ENCODE measurements at regions not wholly inside any gene's neighbourhood (a gene's known extent, or its start where the extent isn't known, plus 50 kb on each side); places are given as distances from the start of the nearest gene placed in this dataset.
A peak's percentile ranks its signal among the peaks of the same experiment; 100 is the strongest.
"Not testable (repeated sequence)": the region's sequence is repeated elsewhere in the genome, so short reads cannot be mapped to it uniquely, and the experiment has no call there.

DNA sequence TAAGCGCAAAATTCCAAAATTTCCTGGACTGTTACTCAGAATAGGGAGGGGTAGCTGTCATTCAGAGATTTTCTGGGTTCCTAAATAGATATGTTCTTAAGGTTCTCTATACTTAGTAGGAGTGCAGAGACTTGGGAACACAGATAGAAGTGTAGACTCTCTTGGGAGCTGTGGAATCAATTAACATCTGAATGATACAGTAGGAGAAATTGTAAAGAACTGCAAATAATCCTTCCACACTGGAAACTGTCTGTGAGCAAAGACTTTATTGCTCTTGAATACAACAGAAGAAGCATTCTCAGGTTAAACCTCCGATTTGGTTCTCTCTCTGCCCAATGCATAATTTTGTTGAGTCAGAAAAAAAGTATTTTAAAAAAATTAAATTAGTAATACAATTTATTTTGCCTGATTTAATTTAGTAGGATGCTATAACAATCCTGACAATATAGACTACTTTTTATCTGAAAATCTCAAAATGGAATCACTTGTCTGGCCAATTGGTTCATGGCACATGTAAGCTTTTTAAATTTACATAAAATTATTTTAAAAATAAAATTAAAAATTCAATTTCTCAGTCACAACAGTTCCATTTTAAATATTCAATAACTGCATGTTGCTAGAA lies 1754.3 kb downstream of the PLA2G4A start:
- no peak for DNase-seq (ENCODE audit: low spot score)

DNA sequence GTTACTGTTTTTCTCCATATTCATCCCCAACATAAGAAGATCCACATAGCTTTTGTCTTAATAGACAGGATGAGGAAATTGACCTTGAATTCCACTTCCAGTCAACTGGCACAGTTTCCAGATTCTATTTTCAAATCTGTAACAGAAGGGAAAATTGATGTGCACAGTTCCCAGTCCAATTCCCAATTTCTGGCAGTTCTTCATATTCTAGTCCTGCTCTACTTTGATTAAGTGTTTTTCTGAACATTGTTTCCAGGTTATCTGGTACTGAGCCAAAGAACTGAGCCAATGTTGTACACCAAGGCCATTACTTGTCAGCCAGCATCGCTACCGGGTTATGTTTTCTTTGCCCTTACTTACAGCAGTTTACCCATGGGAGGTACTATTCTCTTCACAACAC lies 1755.4 kb downstream of the PLA2G4A start:
- DNase-seq (ENCODE audit: low spot score): no peak

GRCh38 chr1:188590641-188591040 lies 1761.9 kb downstream of the PLA2G4A start:
- no peak for DNase-seq (ENCODE audit: low spot score)

DNA sequence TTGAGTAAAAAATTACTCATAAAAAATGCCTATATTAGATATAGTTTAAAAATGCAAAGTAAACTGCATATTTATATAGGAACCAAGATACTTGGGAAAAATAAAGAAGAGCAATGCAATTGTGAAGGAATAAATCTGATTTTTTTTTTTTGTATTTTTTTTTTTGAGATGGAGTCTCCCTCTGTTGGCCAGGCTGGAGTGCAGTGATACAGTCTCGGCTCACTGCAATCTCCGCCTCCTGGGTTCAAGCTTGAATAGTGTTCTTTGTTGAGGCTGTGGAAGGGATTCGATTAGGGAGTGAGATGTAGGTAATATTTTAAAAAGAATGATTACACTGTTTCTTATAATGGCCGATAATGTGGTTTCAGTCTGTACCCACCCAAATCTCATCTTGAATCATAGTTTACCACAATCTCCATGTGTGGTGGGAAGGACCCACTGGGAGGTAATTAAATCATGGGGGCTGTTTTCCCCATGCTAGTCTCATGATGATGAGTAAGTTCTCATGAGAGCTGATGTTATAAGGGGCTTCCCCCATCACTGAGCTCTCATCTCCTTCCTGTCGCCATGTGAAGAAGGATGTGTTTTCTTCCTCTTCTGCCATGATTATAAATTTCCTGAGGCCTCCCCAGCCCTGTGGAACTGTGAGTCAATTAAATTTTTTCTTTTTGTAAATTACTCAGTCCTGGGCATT lies 1765.9 kb downstream of the PLA2G4A start:
- DNase-seq (ENCODE audit: low spot score): no peak

DNA sequence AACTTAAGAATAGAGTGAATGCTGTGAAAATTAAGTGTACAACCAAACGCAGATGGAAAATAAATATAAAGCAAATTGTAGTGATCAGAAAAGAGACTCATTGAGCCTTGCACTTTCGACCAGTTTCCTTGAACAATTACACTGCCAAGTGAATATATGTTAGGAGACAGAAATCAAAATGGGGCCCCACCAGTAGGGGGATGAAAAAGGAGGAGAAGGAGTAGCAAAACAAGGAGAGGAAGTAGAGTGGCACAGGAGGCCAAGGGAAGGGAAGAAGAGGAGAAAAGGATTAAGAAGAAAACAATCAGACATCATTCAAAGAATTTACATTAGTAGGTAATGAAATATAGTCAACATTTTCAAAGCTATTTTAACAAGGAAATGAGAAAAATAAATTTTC lies 1770.6 kb downstream of the PLA2G4A start:
- DNase-seq (ENCODE audit: low spot score): no peak

- DNase-seq (ENCODE audit: low spot score): no peak
These were observed 1782.7 kb downstream of the PLA2G4A start for GRCh38 chr1:188611432-188611831.

DNA sequence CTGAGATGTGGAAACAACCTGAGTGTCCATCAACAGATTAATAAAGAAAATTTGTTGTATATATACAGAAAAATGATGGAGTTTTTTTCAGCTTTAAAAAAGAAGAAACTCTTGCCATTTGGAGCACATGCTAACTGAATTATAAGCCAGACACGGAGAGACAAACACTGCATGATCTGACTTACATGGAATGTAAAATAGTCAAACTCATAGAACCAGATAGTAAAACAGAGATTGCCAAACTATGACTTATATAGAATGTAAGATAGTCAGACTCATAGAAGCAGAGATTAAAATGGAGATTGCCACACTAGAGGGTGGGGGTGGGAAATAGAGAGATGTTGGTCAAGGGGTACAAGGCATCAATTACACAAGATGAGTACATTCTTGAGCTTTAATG lies 1786.6 kb downstream of the PLA2G4A start:
- no peak for DNase-seq (ENCODE audit: low spot score)

GRCh38 chr1:188620236-188620635 lies 1791.5 kb downstream of the PLA2G4A start:
- no peak for DNase-seq (ENCODE audit: low spot score)

DNA sequence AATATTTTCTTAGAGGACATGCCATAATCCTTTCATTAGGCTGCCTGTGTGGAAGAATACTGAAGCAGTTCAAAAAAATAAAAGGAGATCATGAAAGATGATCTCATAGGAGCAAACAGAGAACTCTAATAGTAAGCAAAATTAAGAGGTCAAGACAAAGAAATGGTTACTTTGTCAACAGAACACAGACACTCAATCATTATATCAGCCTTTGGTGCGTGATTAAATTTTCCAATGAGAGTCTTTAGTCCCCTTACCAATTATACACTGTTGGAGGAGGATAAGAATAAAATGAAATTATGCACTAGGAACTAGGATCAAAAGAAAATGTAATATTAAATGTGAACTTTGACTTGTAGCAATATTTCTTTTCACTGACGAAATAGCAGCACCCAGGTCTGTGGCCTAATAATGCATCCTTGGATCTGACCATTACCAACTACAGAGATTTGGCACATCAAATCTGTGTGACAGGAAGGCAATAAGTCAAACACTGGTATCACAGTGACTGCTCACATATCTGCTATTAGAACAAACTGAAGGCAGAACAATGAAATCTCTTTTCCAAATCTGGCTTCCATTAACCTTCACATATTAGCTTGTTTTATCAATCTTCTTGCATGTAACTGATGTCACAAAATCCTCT lies 1812.9 kb downstream of the PLA2G4A start:
- peak; percentile 6 for DNase-seq (ENCODE audit: low spot score)

GRCh38 chr1:188642704-188643103 lies 1814.0 kb downstream of the PLA2G4A start:
- DNase-seq (ENCODE audit: low spot score): no peak

DNA sequence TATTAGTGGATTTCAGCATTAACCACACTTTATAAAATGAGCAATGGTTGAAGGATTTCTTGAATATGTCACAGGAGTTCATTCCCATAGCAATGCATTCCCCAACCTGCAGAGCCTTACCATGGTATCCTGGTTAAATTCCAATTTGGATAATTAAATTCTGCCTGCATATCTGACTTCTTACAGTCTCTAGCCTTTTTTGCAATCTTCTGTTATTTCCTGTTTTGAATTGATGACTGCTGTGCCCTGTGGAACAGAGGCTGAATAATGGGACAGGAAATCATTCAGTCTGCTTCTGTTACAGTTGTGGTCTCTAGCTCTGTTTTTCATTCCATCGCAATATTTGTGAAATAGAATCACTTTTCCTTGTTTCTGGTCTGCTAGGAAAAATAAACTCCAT lies 1823.9 kb downstream of the PLA2G4A start:
- DNase-seq (ENCODE audit: low spot score): no peak

DNA sequence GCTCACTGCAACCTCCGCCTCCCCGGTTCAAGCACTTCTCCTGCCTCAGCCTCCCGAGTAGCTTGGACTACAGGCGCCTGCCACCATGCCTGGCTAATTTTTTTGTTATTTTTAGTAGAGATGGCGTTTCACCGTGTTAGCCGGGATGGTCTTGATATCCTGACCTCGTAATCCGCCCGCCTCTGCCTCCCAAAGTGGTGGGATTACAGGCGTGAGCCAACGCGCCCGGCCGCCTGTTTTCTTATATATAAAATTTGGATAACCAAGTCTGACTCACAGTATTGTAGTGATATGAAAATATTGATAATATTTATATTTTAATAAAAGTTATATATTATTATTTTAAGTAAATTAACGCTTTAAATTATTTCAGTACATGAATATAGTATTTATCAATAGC lies 1821.7 kb downstream of the BRINP3 start:
- DNase-seq (ENCODE audit: low spot score): not testable (repeated sequence)

GRCh38 chr1:188660572-188660971 lies 1817.1 kb downstream of the BRINP3 start:
- no peak for DNase-seq (ENCODE audit: low spot score)

DNA sequence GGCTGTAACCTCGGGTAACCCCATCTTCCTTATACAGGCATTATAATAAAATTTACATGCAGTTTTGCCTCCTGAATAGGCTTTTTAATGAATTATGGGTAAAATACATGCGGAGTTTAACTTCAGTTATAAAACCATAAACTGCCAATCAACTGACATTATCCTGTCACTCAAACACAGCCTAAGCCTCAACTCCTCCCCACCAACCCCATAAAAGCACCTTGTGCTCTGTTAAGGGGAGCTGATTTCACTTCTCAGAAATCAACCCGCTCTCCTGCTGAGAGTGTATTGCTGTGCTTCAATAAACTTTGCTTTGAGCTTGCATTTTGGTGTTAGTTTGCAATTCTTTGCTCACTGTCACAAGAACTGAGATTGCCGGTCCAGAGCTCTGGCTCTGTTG lies 1812.2 kb downstream of the BRINP3 start:
- no peak for DNase-seq (ENCODE audit: low spot score)

DNA sequence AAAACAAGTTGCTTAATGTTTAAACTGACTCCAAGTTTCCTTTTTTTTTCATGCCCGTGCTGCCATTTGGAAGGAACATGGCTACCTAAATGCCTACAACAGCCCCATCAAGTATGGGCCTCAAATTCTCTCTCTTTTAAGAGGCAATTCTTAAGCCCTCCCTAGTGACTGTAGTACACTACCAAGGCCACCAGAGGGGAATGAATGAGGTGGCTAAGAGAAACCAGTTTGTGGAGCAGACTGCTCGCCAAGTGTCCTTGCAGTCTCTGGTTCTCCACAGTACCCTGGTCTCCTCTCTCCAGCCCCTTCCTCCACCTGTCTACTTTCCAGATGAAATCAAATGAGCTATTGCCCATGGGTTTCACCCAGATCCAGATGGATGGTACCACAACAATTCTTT lies 1809.6 kb downstream of the BRINP3 start:
- no peak for DNase-seq (ENCODE audit: low spot score)

GRCh38 chr1:188669728-188670382 lies 1807.8 kb downstream of the BRINP3 start:
- DNase-seq (ENCODE audit: low spot score): no peak

GRCh38 chr1:188670837-188671236 lies 1806.8 kb downstream of the BRINP3 start:
- DNase-seq (ENCODE audit: low spot score): no peak

- no peak for DNase-seq (ENCODE audit: low spot score)
These were observed 1805.5 kb downstream of the BRINP3 start for GRCh38 chr1:188672153-188672552.

DNA sequence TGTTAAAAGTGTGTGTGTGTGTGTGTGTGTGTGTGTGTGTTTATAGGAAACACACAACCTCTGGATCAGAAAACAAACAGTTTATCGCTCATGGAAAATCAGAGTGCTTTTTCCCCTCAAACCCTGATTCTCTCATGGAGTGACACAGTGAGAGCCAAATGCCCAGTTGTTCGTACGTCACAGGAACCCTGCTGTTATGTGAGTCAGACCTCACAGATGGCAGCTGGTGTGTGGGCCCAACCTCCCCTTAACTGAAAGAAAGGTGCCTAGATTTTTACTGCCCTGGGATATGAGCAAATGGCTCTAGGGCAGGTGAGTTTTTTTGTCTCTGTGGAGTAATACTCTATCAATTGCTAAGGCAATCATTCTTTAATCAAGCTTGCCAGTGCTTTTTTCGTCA lies 1788.1 kb downstream of the BRINP3 start:
- DNase-seq (ENCODE audit: low spot score): no peak

DNA sequence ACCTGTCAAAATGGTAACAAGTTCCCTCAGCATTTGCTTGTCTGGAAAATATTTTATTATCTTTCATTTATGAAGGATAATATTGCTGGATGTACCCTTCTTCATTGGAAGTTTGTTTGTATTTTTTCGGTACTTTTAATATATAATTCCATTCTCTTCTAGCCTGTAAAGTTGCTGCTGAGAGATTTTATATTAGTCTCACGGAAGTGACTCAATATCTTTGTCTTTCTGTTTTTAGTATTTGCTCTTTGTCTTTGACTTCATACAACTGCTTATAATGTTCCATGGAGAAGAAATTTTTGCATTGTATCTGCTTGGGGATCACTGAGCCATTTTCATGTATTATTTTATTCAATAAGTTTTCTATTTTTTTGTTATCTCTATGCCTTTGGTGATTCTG lies 1777.5 kb downstream of the BRINP3 start:
- DNase-seq (ENCODE audit: low spot score): no peak

- no peak for DNase-seq (ENCODE audit: low spot score)
These were observed 1770.9 kb downstream of the BRINP3 start for GRCh38 chr1:188706742-188707141.

DNA sequence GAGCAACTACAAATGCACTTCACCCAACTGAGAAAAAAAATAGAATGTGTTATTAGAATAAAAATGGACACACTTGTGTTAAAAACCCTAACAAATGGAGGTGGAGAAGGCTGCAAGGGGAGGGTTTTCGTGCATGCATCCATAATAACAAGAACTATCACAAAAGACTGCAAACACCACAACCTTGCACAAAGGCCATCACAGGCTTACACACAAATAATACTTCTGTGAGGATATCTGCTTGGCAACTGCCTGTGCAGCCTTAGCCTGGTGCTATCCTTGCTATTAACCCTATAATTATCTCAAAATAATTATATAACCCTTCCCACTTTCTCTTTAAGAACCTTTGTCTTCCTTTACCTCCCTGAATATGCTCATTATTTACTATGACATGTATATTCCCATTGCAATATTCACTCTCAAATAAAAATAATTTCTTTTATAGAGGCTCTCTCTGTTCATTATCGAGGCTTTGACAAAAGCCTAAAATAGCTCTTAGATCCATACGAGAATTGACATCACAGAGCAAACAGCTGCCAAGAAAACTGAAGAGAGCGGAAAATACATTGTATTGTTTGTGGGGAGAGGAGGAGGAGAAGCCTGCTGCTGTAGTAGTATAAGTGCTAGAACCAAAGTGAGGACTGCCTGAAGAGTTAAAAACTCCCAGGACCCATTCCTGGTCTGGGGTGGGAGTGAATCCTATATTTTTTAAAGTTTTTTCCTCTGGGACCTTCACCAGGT lies 1768.7 kb downstream of the BRINP3 start:
- no peak for DNase-seq (ENCODE audit: low spot score)

Measured in SK-N-DZ (cell line).